ENCODE measurements at regions not wholly inside any gene's neighbourhood (a gene's known extent, or its start where the extent isn't known, plus 50 kb on each side); places are given as distances from the start of the nearest gene placed in this dataset.

DNA sequence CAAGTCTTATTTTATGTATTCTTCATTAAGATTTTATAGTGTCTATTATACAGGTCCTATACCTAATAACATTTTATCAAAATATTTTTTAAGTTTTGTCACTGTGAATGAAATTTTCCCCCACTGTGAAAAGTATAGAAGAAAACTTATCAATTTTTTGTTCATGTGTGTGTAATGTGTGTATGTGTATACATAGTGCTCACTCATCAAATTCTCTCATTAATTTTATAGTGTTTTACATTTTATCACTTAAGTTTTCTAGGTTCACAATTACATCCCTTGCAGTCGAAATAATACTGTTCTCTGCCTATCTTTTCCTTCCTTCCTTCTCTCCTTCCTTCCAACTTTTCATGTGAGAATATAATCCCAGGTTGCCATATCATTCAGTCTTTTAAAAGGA lies 93.2 kb upstream of the FBXO11 start:
- ATAC-seq (ENCODE audit: low FRiP score) (no peak), DNase-seq (ENCODE audit: low spot score) (no peak)
- TF ChIP-seq, protein P1, sequence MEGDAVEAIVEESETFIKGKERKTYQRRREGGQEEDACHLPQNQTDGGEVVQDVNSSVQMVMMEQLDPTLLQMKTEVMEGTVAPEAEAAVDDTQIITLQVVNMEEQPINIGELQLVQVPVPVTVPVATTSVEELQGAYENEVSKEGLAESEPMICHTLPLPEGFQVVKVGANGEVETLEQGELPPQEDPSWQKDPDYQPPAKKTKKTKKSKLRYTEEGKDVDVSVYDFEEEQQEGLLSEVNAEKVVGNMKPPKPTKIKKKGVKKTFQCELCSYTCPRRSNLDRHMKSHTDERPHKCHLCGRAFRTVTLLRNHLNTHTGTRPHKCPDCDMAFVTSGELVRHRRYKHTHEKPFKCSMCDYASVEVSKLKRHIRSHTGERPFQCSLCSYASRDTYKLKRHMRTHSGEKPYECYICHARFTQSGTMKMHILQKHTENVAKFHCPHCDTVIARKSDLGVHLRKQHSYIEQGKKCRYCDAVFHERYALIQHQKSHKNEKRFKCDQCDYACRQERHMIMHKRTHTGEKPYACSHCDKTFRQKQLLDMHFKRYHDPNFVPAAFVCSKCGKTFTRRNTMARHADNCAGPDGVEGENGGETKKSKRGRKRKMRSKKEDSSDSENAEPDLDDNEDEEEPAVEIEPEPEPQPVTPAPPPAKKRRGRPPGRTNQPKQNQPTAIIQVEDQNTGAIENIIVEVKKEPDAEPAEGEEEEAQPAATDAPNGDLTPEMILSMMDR (IDR thresholded peaks at IDR 0.05) = no peak

DNA sequence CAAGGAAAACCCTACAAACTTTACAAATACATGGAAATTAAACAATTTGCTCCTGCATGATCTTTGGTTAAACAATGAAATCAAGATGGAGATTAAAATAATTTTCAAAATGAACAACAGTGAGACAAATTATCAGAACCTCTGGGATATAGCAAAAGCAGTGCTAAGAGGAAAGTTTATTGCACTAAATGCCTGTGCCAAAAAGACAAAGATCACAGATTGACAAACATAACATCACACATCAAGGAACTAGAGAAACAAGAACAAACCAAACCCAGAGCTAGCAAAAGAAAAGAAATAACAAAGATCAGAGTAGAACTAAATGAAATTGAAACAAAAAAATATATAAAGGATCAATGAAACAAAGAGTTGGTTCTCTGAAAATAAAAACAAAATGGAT lies 95.2 kb upstream of the FBXO11 start:
- TF ChIP-seq, protein P1 (IDR thresholded peaks at IDR 0.05) = no peak
- ATAC-seq (ENCODE audit: low FRiP score) (no peak), DNase-seq (ENCODE audit: low spot score) (no peak)

DNA sequence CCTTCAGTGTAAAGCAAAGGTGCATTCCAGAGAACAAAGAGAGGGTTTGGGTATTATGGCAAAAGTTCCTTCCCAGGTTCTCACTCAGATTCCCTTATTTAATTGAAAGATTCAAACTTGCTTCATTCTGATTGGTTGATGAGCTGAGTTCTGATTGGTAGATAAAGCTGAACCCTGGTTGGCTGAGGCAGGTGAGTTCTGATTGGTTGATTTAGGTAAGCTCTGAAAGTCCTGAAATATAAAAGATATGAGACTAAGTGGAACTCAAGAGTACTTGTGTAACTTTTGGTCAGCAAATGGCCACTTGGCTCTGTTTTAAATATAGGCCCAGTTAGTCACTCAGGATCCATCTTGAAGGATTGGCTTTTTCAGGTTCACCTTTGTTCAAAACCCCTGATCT lies 99.8 kb upstream of the FBXO11 start:
- TF ChIP-seq, protein P1 (IDR thresholded peaks at IDR 0.05) = no peak
- DNase-seq (ENCODE audit: low spot score) = no peak
- no peak for ATAC-seq (ENCODE audit: low FRiP score)

DNA sequence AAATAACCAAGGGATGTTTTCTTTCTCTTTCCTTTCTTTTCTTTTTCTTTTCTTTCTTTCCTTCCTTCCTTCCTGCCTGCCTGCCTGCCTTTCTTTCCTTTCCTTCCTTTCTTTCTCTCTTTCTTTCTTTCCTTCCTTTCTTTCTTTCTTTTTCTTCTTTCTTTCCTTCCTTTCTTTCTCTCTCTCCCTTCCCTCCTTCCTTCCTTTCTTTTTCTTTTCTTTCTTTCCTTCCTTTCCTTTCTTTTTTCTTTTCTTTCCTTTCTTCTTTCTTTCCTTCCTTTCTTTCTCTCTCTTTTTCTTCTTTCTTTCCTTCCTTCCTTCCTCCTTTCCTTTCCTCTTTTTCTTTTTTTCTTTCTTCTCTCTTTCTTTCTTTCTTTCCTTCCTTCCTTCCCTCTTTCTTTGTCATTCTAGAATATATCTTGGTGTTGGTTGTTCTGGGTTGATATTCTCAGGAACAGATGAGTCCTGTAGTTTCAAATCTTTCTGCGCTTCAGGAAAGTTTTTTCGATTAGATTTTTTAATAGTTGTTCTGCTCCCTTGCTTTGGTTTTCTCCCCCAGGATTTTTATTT lies 101.5 kb upstream of the FBXO11 start:
- DNase-seq (ENCODE audit: low spot score) (no peak), ATAC-seq (ENCODE audit: low FRiP score) (no peak)
- TF ChIP-seq, protein P1 (IDR thresholded peaks at IDR 0.05) = no peak

DNA sequence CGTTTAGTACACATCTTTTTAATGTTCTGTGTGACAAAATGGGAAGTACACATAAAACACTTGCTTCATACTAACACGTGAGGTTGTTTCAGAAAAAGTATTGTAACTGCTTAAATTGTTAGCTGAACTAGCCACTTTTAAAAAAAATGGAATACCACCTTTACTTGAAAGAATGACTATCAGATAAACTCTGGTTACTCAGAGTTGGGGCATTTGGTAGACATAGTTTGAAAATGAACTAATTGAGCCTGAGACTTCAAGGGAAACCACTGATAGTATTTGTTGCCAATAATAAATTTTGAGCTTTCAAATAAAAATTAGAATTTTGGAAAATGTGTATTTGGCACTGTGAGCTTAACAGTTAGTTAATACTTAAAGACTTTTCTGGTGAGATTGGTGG lies 103.0 kb upstream of the FBXO11 start:
- DNase-seq (ENCODE audit: low spot score) (no peak), ATAC-seq (ENCODE audit: low FRiP score) (no peak)
- TF ChIP-seq, protein P1 (IDR thresholded peaks at IDR 0.05) = no peak

DNA sequence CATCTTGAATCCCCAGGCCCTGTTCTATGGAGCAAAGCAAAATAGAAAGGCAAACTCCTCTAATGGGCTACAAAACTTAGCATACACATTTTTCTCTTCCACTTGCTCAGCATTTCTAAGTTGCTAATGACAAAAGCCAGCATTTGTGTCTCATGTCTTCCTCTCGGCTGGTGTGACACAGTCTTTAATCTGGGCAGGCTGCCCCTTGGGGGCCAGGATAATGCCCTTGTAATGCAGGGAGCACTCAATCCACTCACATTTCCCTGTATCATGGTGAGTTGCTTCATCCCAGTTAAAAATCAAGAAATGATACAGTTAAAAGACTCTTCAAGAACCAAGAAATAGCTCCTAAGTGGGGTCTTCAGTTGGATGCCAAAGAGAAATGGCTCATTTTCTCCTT lies 109.1 kb upstream of the FBXO11 start:
- ATAC-seq (ENCODE audit: low FRiP score) (no peak), DNase-seq (ENCODE audit: low spot score) (no peak)

More for the DNA sequence above, 109.1 kb upstream of the FBXO11 start:
- TF ChIP-seq, protein P1 (IDR thresholded peaks at IDR 0.05) = no peak

All from omental fat pad (tissue), 3 donors.